Duodenal mucosa (tissue), 2 donors: ENCODE measurements at regions not wholly inside any gene's neighbourhood (a gene's known extent, or its start where the extent isn't known, plus 50 kb on each side); places are given as distances from the start of the nearest gene placed in this dataset.
"Not testable (repeated sequence)": the region's sequence is repeated elsewhere in the genome, so short reads cannot be mapped to it uniquely, and the experiment has no call there.

Experiments
- H3K27ac ChIP-seq: one replicate; pipeline ENCODE4 v1.7.0; 2013; ENCODE audit warnings: low read depth, low read length
- H3K27me3 ChIP-seq, 2 donors: one replicate each; pipeline ENCODE4 v1.7.0; 2013; ENCODE audit warnings: low read length in 2 of 2, control low read depth in 1 of 2; ENCODE audit not compliant: insufficient read depth in 2 of 2, control insufficient read depth in 1 of 2
- H3K36me3 ChIP-seq, 2 donors: one replicate each; pipeline ENCODE4 v1.7.0; 2013; ENCODE audit warnings: low read length in 2 of 2, control low read depth in 1 of 2; ENCODE audit not compliant: insufficient read depth in 2 of 2, control insufficient read depth in 1 of 2
- H3K4me1 ChIP-seq, 2 donors: one replicate each; pipeline ENCODE4 v1.7.0; 2013; ENCODE audit warnings: low read length in 2 of 2, control low read depth in 1 of 2; ENCODE audit not compliant: insufficient read depth in 2 of 2, control insufficient read depth in 1 of 2
- H3K4me3 ChIP-seq, 2 donors: one replicate each; pipeline ENCODE4 v1.7.0; 2013; ENCODE audit warnings: low read length in 2 of 2, low read depth in 1 of 2
- H3K9ac ChIP-seq, 2 donors: one replicate each; pipeline ENCODE4 v1.7.0; 2013; ENCODE audit warnings: low read length in 2 of 2, low read depth in 1 of 2
- H3K9me3 ChIP-seq, 2 donors: one replicate each; pipeline ENCODE4 v1.7.0; 2013; ENCODE audit warnings: low read length in 2 of 2, control low read depth in 1 of 2; ENCODE audit not compliant: control insufficient read depth in 1 of 2

DNA sequence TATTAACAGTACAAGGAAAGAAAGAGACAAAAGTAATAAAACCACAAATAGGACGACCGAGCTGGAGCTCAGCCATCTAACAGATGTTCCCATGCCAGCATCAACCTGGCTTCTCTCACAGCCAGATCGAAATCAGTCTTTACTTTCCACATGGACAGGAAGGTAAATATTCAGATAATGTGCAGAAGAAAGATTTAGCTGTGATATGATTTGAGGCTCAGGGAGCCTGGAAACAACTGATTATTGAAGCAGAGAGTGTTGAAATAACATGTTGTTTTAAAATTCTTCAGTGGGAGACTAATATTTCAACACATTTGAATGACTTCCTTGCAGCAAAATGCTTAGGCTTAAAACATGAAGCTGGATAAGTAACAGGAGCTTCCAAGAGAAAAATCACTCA lies 546.8 kb downstream of the ETS1 start:
- Histone ChIP-seq H3K4me1 (no peaks in the 10 kb centered on the region), H3K36me3 (no peaks in the 10 kb centered on the region), H3K27ac (no peak overlapping the region), H3K9me3 (no peaks in the 10 kb centered on the region), H3K9ac (no peak overlapping the region), H3K4me3 (no peak overlapping the region), H3K27me3 (no peaks in the 10 kb centered on the region)

DNA sequence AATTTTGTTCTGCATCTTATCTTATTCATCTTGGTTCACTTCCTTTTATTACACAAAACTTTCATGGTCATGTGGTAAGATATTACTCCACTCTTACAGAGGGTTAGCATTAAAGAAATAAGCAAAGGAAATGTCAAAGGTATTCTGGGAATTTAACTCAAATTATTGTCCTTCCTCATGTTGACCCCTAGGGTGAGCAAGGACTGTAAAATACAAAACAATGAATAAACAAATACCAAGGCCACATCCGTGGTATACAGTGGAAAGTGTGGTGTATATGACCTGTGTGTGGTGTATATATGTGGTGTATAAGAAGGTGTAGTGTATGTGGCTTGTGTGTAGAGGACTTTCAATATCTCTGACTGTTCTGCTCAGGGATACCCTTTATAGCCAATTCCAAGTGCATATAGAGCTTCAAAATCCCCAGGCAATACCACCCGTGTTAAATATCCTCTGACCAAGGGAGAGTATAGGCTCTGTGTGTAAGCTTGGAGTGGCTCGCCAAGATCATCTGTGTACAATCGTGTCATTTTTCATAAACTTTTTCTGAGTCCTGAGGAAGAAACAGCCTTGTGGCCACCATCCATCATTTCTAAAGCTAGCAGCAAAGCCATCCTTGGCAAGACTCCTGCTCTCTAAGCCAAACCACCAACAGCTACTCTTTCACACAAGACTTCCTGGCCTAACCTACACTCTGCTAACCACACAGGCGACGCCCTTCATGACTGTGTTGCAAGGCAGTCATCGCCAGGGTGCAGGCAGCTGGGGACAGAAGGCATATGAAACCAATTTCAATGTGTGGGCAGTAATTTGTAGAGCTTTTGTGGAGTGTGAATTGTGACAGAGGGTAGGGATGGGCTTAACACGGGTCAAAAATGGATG lies 548.0 kb downstream of the ETS1 start:
- H3K4me3 ChIP-seq: no peak overlapping the region
- H3K4me1 ChIP-seq: no peaks in the 10 kb centered on the region
- H3K9ac ChIP-seq: no peak overlapping the region
- H3K9me3 ChIP-seq: no peaks in the 10 kb centered on the region
- H3K36me3 ChIP-seq: no peaks in the 10 kb centered on the region
- no peaks in the 10 kb centered on the region for H3K27me3 ChIP-seq
- H3K27ac ChIP-seq: no peak overlapping the region

DNA sequence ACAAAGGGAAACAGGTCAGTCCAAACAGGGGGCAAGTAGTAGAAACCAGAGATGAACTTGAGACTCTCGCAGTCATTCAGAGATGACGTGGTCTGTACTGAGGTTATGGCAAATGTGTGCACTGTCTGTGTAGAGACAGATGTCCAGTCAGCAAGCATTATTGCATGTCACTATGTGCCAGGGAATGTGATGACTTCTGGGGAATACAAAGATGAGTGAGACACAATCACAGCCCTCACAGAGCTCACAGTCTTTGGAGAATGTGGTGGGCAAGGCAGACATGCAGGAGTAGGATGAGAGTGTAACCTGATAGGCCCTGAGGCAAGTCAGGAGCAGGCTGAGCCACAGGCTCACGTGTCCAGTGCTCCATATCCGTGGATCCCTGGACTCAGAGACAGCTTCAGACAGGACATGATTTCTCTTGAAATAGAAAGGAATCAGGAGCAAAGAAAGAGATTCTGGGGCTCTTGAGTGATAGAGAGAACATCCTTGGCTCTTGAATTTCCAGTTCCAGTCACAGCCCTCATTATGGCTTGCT lies 550.7 kb downstream of the ETS1 start:
- no peaks in the 10 kb centered on the region for H3K27me3 ChIP-seq
- H3K9me3 ChIP-seq: no peaks in the 10 kb centered on the region
- H3K4me3 ChIP-seq: no peak overlapping the region
- no peak overlapping the region for H3K9ac ChIP-seq
- H3K36me3 ChIP-seq: no peaks in the 10 kb centered on the region
- H3K4me1 ChIP-seq: no peaks in the 10 kb centered on the region
- no peak overlapping the region for H3K27ac ChIP-seq

DNA sequence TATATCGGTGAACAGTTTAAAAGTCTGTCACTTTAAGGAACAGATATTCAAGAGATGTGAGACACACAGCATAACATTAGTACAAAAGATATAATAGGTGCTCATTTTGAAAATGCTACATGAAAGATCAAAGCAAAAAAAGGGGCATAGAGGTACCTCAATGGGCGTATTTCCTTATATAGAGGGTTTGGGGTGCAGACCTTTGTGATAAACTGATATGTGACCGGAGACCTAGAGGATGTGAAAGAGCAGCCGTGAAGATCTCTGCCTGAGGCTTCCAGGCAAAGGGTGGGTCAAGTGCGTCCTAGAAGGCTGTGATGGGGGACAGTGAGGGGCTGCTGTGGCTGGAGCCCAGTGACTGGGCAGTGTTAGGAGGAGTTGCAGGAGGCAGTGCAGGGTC lies 551.4 kb downstream of the ETS1 start:
- H3K27ac ChIP-seq: no peak overlapping the region
- no peak overlapping the region for H3K9ac ChIP-seq
- H3K4me1 ChIP-seq: no peaks in the 10 kb centered on the region
- H3K27me3 ChIP-seq: no peaks in the 10 kb centered on the region
- no peaks in the 10 kb centered on the region for H3K9me3 ChIP-seq
- H3K36me3 ChIP-seq: no peaks in the 10 kb centered on the region
- no peak overlapping the region for H3K4me3 ChIP-seq

DNA sequence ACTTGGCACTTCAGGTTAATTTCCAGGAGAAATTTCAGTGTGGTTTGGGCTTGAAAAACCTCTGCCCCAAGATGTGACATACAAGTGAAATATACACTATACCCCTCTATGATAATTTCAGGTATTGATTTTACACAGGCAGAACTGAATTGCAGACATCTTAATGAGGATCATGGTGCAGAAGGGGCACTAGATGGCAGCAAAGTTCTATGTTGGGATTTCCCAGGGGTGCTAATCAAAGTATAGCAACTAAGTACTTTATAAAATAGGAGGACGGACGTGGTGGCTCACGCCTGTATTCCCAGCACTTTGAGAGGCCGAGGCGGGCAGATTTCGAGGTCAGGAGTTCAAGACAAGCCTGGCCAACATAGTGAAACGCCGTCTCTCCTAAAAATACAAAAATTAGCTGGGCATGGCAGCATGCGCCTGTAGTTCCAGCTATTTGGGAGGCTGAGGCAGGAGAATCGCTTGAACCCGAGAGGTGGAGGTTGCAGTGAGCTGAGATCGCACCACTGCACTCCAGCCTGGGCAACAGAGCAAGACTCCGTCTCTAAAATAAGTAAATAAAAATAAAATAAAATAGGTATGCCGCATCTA lies 555.7 kb downstream of the ETS1 start:
- not testable (repeated sequence) for H3K36me3 ChIP-seq, H3K9ac ChIP-seq, H3K4me1 ChIP-seq, H3K4me3 ChIP-seq, H3K27ac ChIP-seq, H3K9me3 ChIP-seq, H3K27me3 ChIP-seq

DNA sequence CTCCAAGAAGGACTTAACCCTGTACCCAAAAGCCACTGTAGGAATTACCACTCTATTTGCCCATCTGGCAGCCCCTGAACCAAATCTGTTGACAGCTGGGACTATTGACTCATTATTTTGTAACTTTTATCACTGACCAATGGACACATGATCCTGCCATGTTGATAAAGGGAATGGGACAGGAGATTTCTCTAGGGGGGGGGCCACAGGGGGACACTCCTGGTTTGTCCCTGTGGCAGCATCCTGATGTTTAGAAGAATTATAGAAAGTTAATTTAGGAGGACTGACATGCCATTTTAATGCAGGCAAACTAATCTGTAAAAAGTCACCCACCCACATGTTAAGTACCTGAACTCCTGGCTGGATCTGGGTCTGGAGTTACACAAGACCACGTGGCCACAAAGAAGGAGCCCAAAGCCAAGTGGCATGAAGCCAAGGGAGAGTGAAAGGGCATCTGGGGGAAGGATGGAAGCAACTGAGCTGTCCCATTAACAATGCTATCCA lies 558.1 kb downstream of the ETS1 start:
- Histone ChIP-seq H3K36me3 (no peaks in the 10 kb centered on the region), H3K9me3 (no peaks in the 10 kb centered on the region), H3K27me3 (peaks cover 0 to 4% of the 10 kb centered on the region in 2 donors), H3K9ac (no peak overlapping the region), H3K4me1 (no peaks in the 10 kb centered on the region), H3K4me3 (no peak overlapping the region), H3K27ac (no peak overlapping the region)

DNA sequence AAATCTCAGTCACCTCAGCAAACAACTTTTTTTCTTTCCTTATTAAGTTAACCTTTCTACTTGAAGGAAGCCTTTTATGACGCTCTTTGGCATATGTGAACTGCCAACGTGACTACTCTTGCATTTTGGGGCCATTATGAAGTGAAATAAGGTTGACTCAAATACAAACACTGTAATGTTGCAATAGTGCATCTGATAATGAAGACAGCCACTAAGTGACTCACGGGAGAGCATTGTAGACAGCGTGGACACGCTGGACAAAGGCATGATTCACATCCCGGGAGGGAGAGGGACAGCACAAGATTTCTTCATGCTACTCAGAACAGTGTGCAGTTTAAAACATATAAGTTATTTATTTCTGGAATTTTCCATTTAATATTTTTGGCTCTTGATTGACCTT lies 560.8 kb downstream of the ETS1 start:
- H3K9ac ChIP-seq: no peak overlapping the region
- no peaks in the 10 kb centered on the region for H3K4me1 ChIP-seq
- no peaks in the 10 kb centered on the region for H3K9me3 ChIP-seq
- H3K27me3 ChIP-seq: peaks cover 0 to 4% of the 10 kb centered on the region in 2 donors
- no peak overlapping the region for H3K4me3 ChIP-seq
- no peak overlapping the region for H3K27ac ChIP-seq
- H3K36me3 ChIP-seq: no peaks in the 10 kb centered on the region

DNA sequence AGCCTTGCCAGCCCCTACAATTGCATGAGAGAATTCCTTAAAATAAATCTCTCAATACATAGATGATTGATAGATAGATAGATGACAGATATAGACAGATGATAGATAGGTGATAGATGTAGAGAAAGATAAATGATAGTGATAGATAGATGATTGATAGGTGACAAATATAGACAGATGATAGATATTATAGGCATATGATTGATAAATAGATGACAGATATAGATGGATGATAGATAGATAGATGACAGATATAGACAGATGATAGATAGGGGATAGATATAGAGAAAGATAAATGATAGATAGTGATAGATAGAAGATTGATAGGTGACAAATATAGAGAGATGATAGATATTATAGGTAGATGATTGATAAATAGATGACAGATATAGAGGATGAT lies 564.6 kb downstream of the ETS1 start:
- Histone ChIP-seq H3K4me3 (no peak overlapping the region), H3K36me3 (no peaks in the 10 kb centered on the region), H3K27ac (no peak overlapping the region), H3K4me1 (no peaks in the 10 kb centered on the region), H3K9ac (no peak overlapping the region), H3K9me3 (no peaks in the 10 kb centered on the region), H3K27me3 (no peaks in the 10 kb centered on the region)

DNA sequence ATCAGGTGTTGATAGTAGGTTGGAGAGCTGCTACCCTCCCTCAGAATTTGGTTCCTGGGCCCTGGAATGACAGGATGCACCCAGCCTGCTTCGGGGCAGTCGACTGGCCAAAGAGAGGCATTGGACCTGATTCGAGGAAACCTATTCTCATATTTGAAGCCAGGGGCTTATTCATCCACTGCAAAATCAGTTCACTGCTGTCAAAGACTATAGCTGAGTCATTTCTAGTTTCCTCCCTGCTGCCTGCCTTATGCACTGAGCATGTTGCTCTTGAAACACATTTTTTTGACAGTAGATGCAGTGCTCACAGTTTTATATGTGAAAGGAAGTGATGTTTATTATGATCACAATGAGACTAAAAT lies 565.4 kb downstream of the ETS1 start:
- no peaks in the 10 kb centered on the region for H3K4me1 ChIP-seq
- no peak overlapping the region for H3K27ac ChIP-seq
- H3K27me3 ChIP-seq: no peaks in the 10 kb centered on the region
- no peaks in the 10 kb centered on the region for H3K9me3 ChIP-seq
- H3K9ac ChIP-seq: no peak overlapping the region
- no peaks in the 10 kb centered on the region for H3K36me3 ChIP-seq
- H3K4me3 ChIP-seq: no peak overlapping the region

DNA sequence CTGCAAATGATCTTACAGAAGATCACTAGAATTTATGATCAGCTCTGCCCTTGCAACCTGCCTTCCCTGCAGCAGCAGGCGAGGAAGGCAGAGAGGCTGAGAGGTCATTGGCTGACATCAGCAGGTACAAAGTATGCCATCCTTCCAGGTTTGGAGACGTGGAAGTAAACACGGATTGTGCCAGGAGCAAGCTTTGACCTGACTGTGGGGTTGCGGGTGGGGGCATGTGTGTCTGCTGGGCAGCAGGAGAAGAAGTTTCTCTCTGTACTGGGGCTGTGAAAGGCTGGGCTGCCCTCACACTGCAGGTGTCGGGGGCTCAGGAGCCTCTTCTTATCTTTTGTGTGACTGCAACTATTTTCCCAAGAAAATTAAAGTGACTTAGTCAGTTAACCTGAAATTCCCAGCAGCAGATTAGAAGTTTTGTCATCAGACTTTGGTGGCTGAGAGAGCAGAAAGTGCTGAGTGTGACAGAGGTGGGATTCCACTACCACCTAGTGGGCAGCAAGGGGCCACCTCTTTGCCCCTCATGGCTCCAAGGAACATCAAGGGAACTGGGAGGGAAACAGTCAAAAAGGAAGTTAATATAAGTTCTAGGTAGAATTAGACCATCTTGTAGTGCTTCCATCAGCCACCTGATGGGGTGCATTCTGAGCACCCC lies 565.9 kb downstream of the ETS1 start:
- Histone ChIP-seq H3K4me1 (no peaks in the 10 kb centered on the region), H3K9me3 (no peaks in the 10 kb centered on the region), H3K4me3 (no peak overlapping the region), H3K27ac (no peak overlapping the region), H3K36me3 (no peaks in the 10 kb centered on the region), H3K9ac (no peak overlapping the region), H3K27me3 (no peaks in the 10 kb centered on the region)
